Medulla oblongata (tissue), 1 donor: ENCODE measurements at regions not wholly inside any gene's neighbourhood (a gene's known extent, or its start where the extent isn't known, plus 50 kb on each side); places are given as distances from the start of the nearest gene placed in this dataset.
"Not testable (repeated sequence)": the region's sequence is repeated elsewhere in the genome, so short reads cannot be mapped to it uniquely, and the experiment has no call there.

Experiments used
- DNase-seq: peaks from one replicate; pipeline ENCODE4 v3.0.0-alpha.2; 2015; ENCODE audit errors: extremely low spot score

GRCh38 chr12:46945591-46945990 is 119.8 kb upstream of the SLC38A4 start:
- no peak for DNase-seq

- DNase-seq, result no peak
Measured at GRCh38 chr12:46946137-46946536, 120.3 kb upstream of the SLC38A4 start.

- peak; percentile 10 for DNase-seq
Measured at GRCh38 chr12:46948936-46949545, 123.2 kb upstream of the SLC38A4 start.

- no peak for DNase-seq
Measured at GRCh38 chr12:46950094-46950493, 124.3 kb upstream of the SLC38A4 start.

GRCh38 chr12:46952880-46953483 is 126.4 kb upstream of the PCED1B start:
- no peak for DNase-seq

GRCh38 chr12:46956451-46957035 is 122.9 kb upstream of the PCED1B start:
- peak; percentile 54 for DNase-seq

- DNase-seq, result no peak
Measured at GRCh38 chr12:46958053-46958452, 121.4 kb upstream of the PCED1B start.

- DNase-seq, result no peak
Measured at GRCh38 chr12:46958599-46959290, 120.7 kb upstream of the PCED1B start.

- DNase-seq, result peak; percentile 22
Measured at GRCh38 chr12:46959502-46959901, 119.9 kb upstream of the PCED1B start.

- DNase-seq, result no peak
Measured at GRCh38 chr12:46960681-46961080, 118.7 kb upstream of the PCED1B start.

- DNase-seq, result no peak
Measured at GRCh38 chr12:46963191-46963590, 116.2 kb upstream of the PCED1B start.

GRCh38 chr12:46963977-46964971 is 115.1 kb upstream of the PCED1B start:
- DNase-seq, result peak; percentile 47

- DNase-seq, result no peak
Measured at GRCh38 chr12:46965137-46965536, 114.3 kb upstream of the PCED1B start.

- DNase-seq, result no peak
Measured at GRCh38 chr12:46965880-46966279, 113.5 kb upstream of the PCED1B start.

GRCh38 chr12:46970636-46971035 is 108.8 kb upstream of the PCED1B start:
- DNase-seq, result no peak

- DNase-seq, result not testable (repeated sequence)
Measured at GRCh38 chr12:46973937-46974336, 105.5 kb upstream of the PCED1B start.

- no peak for DNase-seq
Measured at GRCh38 chr12:46977871-46978375, 101.5 kb upstream of the PCED1B start.

GRCh38 chr12:46981622-46982021 is 97.8 kb upstream of the PCED1B start:
- no peak for DNase-seq

GRCh38 chr12:46982629-46983392 is 96.6 kb upstream of the PCED1B start:
- DNase-seq, result no peak

- DNase-seq, result no peak
Measured at GRCh38 chr12:46983393-46983793, 96.0 kb upstream of the PCED1B start.
